MM.1S (cell line): ENCODE measurements at regions not wholly inside any gene's neighbourhood (a gene's known extent, or its start where the extent isn't known, plus 50 kb on each side); places are given as distances from the start of the nearest gene placed in this dataset.

ENCODE experiments used
- CTCF ChIP-seq: fragments of 300-600 bp; sonication (generic); IDR thresholded peaks from 2 replicates; pipeline ENCODE4 v1.5.1; 2016; ENCODE audit warnings: antibody characterized with exemption, low read length, mixed read lengths
- EZH2phosphoT487 ChIP-seq: fragments of 300-600 bp; sonication (generic); IDR thresholded peaks from 2 replicates; pipeline ENCODE4 v1.6.1; 2018; ENCODE audit warnings: antibody characterized with exemption, low read length

GRCh38 chr5:96248131-96248530 is 184.9 kb downstream of the PCSK1 start:
- TF ChIP-seq CTCF (no peak), EZH2phosphoT487 (no peak)
